Ovary (tissue), 3 donors: ENCODE measurements at regions not wholly inside any gene's neighbourhood (a gene's known extent, or its start where the extent isn't known, plus 50 kb on each side); places are given as distances from the start of the nearest gene placed in this dataset.

Experiments
- CTCF ChIP-seq, 3 donors: fragments of 450-650 bp in 2 of 3; fragments of 200-600 bp in 1 of 3; IDR thresholded peaks; one replicate each; pipeline versions ENCODE4 v1.5.1 to v1.8.0; 2016 to 2022; ENCODE audit warnings: antibody characterized with exemption in 3 of 3, mild to moderate bottlenecking in 1 of 3
- EP300 ChIP-seq: sonication (generic); formaldehyde crosslinking; IDR thresholded peaks from one replicate; pipeline ENCODE4 v1.6.1; 2017; ENCODE audit warnings: antibody characterized with exemption
- donor health status: DM: no; HTN: no; CAD: no.

GRCh38 chr5:167699432-167699831, 592.0 kb upstream of the WWC1 start:
- TF ChIP-seq CTCF (IDR thresholded peaks at IDR 0.05) (no peak), EP300 (no peak)
